Stimulated activated effector memory CD8-positive, alpha-beta T cell treated with anti-CD3 and anti-CD28 coated beads, Interleukin-12 subunit alpha, Interleukin-12 subunit beta, amount 100 ng/mL, for 72 hours (primary cell): ENCODE measurements at regions not wholly inside any gene's neighbourhood (a gene's known extent, or its start where the extent isn't known, plus 50 kb on each side); places are given as distances from the start of the nearest gene placed in this dataset.

ENCODE experiments used
- ATAC-seq: fragments of 150-1000 bp; cut with Tn5 transposase; 2 replicates; pipeline ENCODE4 v1.10.0; 2021
- DNase-seq, 2 donors: peaks; one replicate each; pipeline ENCODE4 v3.0.0; 2021 to 2022; ENCODE audit warnings: low spot score in 2 of 2
- H3K27ac Mint-ChIP-seq: one replicate; pipeline ENCODE4 v1.8.0; 2022; ENCODE audit warnings: mild to moderate bottlenecking, mixed read lengths
- H3K36me3 Mint-ChIP-seq: one replicate; pipeline ENCODE4 v1.8.0; 2022; ENCODE audit warnings: mild to moderate bottlenecking, mixed read lengths
- H3K4me1 Mint-ChIP-seq: one replicate; pipeline ENCODE4 v1.8.0; 2022; ENCODE audit warnings: mixed read lengths
- H3K4me3 Mint-ChIP-seq: one replicate; pipeline ENCODE4 v1.8.0; 2022; ENCODE audit warnings: mild to moderate bottlenecking, mixed read lengths
- H3K9me3 Mint-ChIP-seq: one replicate; pipeline ENCODE4 v1.8.0; 2022; ENCODE audit warnings: mixed read lengths

DNA sequence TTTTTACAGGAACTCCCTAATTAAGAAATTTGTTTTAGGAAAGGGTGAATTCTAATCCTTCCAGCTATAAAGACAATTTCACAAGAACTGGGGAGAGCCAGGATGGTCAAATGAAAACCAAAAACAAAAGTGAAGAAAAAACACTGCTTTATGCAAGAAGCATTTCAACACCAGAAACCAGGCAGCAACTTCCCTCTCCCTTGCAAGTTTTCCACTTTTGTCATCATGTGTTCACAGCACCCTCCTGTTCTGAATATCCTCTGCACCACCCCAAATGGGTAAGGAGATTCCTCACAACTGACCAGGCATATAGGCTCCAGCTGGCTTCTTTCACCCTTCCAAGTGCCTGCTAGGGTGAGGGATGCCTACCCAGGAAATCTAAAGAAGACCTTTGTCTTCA is 328.1 kb downstream of the TBC1D4 start:
- Mint-ChIP-seq H3K4me1 (no peaks in the 10 kb centered on the region), H3K36me3 (no peaks in the 10 kb centered on the region), H3K27ac (no peak overlapping the region), H3K4me3 (no peak overlapping the region), H3K9me3 (peaks cover 9% of the 10 kb centered on the region)
- ATAC-seq (no peak), DNase-seq (no peak)

DNA sequence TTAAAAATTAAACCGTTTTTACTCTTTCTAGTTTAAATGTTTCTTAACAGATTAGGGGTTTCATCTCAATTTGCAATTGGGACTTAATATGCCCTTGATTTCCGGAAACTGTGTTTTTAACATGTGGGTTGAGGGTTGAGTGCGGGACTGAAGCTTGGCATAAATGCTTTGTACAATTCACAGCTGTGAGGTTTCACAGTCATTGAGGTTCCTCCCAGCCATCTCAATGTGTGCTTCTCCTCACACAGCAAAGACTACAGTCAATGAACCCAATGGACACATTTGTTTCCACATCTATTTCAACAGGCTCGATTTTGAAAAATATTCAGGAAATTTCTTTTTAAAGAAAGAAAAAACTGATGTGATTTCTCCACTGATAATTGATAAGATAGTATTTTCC is 328.6 kb downstream of the TBC1D4 start:
- Mint-ChIP-seq H3K4me1 (no peaks in the 10 kb centered on the region), H3K4me3 (no peak overlapping the region), H3K9me3 (peaks cover 9% of the 10 kb centered on the region), H3K36me3 (no peaks in the 10 kb centered on the region), H3K27ac (no peak overlapping the region)
- ATAC-seq (no peak), DNase-seq (no peak)

GRCh38 chr13:75151081-75151643 is 330.8 kb downstream of the TBC1D4 start:
- Mint-ChIP-seq H3K27ac (no peak overlapping the region), H3K9me3 (peaks cover 9% of the 10 kb centered on the region), H3K36me3 (no peaks in the 10 kb centered on the region), H3K4me1 (no peaks in the 10 kb centered on the region), H3K4me3 (no peak overlapping the region)
- ATAC-seq (no peak), DNase-seq (no peak)

DNA sequence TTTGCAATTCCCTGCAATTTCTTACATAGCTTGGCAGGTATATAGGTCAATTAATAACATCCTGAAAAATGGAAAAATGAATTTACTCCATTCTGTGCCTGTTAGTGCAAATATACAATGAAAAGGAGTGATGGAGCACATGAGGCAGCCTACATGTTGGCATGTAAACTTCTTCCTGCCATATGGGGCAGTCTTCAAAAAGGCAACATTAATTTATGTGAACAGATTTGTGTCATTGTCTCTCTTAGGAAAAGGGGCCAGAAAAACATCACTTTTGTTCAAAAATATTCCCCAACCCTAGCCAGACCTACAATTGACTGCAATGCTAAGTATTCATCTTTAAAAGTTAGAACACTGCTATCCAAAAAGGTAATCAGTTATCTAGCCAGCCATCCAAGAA is 332.2 kb downstream of the TBC1D4 start:
- DNase-seq (no peak), ATAC-seq (no peak)
- no peaks in the 10 kb centered on the region for H3K36me3 Mint-ChIP-seq
- H3K4me1 Mint-ChIP-seq, result no peaks in the 10 kb centered on the region
- no peak overlapping the region for H3K4me3 Mint-ChIP-seq
- H3K9me3 Mint-ChIP-seq, result peaks cover 9% of the 10 kb centered on the region
- H3K27ac Mint-ChIP-seq, result no peak overlapping the region

- Mint-ChIP-seq H3K9me3 (peaks cover 7% of the 10 kb centered on the region), H3K27ac (no peak overlapping the region), H3K4me1 (no peaks in the 10 kb centered on the region), H3K36me3 (no peaks in the 10 kb centered on the region), H3K4me3 (no peak overlapping the region)
- DNase-seq (no peak), ATAC-seq (no peak)
These were observed 334.0 kb downstream of the TBC1D4 start for GRCh38 chr13:75147946-75148345.

DNA sequence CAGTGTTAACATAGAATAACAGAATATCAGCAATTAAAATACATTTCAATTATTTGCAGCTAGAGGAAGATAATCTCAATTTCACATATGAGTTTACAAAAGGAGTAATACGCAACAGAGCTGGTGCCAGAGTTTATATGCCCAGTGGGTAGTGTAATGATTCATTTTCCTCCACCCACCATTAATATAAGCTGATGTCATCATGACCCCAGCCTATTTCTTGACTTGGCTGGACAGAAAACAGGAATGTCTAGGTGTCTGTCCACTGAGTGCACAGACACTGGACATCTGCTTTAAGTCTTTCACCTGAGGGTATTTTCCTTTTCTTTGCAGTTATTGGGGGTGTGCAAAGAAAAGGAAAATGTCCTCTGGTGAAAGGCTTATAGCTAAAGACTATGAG is 335.5 kb downstream of the TBC1D4 start:
- no peaks in the 10 kb centered on the region for H3K4me1 Mint-ChIP-seq
- no peak overlapping the region for H3K27ac Mint-ChIP-seq
- no peaks in the 10 kb centered on the region for H3K9me3 Mint-ChIP-seq
- no peak for ATAC-seq
- H3K4me3 Mint-ChIP-seq, result no peak overlapping the region
- no peak for DNase-seq
- H3K36me3 Mint-ChIP-seq, result no peaks in the 10 kb centered on the region

- no peaks in the 10 kb centered on the region for H3K9me3 Mint-ChIP-seq
- H3K36me3 Mint-ChIP-seq, result no peaks in the 10 kb centered on the region
- H3K4me1 Mint-ChIP-seq, result no peaks in the 10 kb centered on the region
- ATAC-seq (no peak), DNase-seq (no peak)
- no peak overlapping the region for H3K4me3 Mint-ChIP-seq
- H3K27ac Mint-ChIP-seq, result no peak overlapping the region
These were observed 336.0 kb downstream of the TBC1D4 start for GRCh38 chr13:75145927-75146326.

DNA sequence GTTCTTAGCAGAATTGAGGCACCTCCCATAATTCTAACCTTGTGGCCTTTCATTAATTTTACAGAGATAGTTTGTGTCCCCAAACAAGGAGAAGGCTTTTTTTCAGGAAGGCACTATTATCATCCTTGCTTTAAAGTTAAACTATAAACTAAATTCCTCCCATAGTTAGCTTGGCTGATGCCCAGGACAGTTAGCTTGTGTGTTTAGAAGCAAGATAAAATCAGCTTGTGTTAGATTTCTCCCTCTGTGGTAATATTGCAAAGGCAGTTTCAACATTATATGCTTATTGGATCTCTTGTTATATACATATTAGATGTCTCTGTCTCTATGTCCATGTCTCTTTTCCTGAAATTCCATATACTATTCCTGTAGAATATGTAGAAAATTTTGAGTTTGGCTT is 342.7 kb downstream of the TBC1D4 start:
- no peak overlapping the region for H3K4me3 Mint-ChIP-seq
- H3K27ac Mint-ChIP-seq, result no peak overlapping the region
- H3K36me3 Mint-ChIP-seq, result no peaks in the 10 kb centered on the region
- H3K9me3 Mint-ChIP-seq, result no peaks in the 10 kb centered on the region
- no peaks in the 10 kb centered on the region for H3K4me1 Mint-ChIP-seq
- ATAC-seq (no peak), DNase-seq (no peak)

GRCh38 chr13:75137911-75138571 is 343.9 kb downstream of the TBC1D4 start:
- DNase-seq (no peak), ATAC-seq (no peak)
- H3K9me3 Mint-ChIP-seq, result no peaks in the 10 kb centered on the region
- H3K4me1 Mint-ChIP-seq, result no peaks in the 10 kb centered on the region
- no peak overlapping the region for H3K4me3 Mint-ChIP-seq
- H3K27ac Mint-ChIP-seq, result no peak overlapping the region
- no peaks in the 10 kb centered on the region for H3K36me3 Mint-ChIP-seq

GRCh38 chr13:75136151-75136550 is 345.8 kb downstream of the TBC1D4 start:
- no peak overlapping the region for H3K27ac Mint-ChIP-seq
- ATAC-seq (no peak), DNase-seq (no peak)
- no peaks in the 10 kb centered on the region for H3K9me3 Mint-ChIP-seq
- no peaks in the 10 kb centered on the region for H3K36me3 Mint-ChIP-seq
- no peak overlapping the region for H3K4me3 Mint-ChIP-seq
- no peaks in the 10 kb centered on the region for H3K4me1 Mint-ChIP-seq

- no peaks in the 10 kb centered on the region for H3K4me1 Mint-ChIP-seq
- H3K27ac Mint-ChIP-seq, result no peak overlapping the region
These were observed 346.6 kb downstream of the TBC1D4 start for GRCh38 chr13:75135325-75135825.

DNA sequence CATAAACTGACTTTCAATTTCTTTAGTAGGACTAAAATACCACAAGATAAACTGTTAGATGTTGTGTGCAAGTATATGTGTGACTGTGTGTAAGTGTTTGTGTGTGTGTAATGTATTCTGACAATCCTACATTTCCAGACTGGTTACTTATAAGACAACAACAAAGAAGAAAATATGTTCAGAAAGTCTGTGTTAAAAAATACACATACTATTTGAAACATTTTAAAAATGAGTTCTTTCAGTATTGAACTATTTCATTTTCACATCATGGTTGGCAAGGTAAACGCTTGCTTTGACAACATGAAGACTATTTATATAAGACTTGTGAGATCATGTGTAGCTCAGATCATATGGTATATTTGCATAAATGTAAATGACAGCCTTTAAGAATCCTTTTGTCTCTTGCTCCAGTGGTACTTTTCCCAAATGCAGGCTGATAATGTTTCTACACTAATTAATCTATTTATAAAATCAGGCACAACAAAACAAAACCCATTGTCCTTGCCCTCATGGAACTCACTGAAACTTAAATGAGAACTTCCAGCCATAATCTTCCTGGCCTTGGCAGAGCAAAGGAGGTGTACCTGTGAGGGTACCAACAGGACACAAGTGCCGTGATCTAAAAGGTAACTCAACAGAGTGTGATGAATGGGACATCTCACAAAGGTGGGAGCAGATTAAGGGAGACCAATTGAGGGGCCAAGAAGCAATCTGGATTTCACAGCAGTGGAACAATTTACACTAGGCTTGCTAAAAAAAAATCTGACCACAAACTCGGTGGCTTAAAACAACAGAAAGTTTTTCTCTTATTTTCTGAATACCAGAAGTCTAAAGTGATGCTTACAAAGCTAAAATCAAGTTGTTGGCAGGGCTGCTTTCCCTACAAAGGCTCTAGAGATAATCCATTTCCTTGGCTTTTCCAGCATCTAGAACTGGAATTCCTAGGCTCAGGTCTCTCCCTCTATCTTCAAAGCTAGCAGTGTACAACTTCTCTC is 349.0 kb downstream of the TBC1D4 start:
- Mint-ChIP-seq H3K9me3 (no peaks in the 10 kb centered on the region), H3K4me3 (no peak overlapping the region), H3K4me1 (no peaks in the 10 kb centered on the region), H3K36me3 (no peaks in the 10 kb centered on the region), H3K27ac (no peak overlapping the region)
- no peak for DNase-seq
- no peak for ATAC-seq

More at GRCh38 chr13:75135325-75135825, 346.6 kb downstream of the TBC1D4 start:
- ATAC-seq (no peak), DNase-seq (no peak)
- Mint-ChIP-seq H3K9me3 (no peaks in the 10 kb centered on the region), H3K4me3 (no peak overlapping the region), H3K36me3 (no peaks in the 10 kb centered on the region)

DNA sequence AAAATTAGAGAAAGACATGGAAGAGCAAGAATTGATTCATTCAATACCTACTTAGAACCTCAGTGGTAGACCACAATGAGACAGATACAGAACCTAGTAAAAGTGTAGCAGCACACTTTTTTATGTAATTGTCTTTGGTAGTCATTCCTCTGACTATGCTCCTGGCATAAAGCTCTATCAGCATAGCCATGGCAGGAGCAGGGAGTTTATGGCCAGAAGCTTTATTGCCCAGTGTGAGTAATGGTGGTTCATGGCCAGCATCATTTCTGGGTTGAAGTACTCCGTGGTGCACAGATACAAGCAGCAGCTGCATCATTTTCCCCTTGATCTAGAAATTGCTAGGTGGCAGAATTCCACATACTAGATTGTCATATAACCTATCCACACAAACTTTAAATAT is 352.6 kb downstream of the TBC1D4 start:
- no peak for DNase-seq
- Mint-ChIP-seq H3K27ac (no peak overlapping the region), H3K4me3 (no peak overlapping the region), H3K9me3 (no peaks in the 10 kb centered on the region), H3K4me1 (no peaks in the 10 kb centered on the region), H3K36me3 (no peaks in the 10 kb centered on the region)
- ATAC-seq, result no peak

DNA sequence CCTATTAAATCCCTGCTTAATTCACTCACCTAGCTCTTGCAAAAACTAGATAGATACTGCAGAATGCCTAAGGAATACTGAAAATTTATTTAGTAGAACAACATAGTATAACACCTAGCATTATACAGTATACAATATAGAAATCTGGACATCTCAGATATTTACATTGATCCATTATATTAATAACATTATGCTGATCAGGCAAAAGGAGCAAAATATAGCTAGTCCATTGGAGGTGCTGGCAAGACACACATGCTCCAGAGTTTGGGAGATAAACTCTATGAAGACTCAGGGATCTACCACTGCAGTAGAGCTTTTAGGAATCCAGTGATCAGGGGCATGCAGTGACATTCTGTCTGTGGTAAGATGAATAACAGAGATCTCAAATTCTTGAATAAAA is 357.6 kb downstream of the TBC1D4 start:
- no peak for DNase-seq
- Mint-ChIP-seq H3K4me1 (no peaks in the 10 kb centered on the region), H3K4me3 (no peak overlapping the region), H3K36me3 (no peaks in the 10 kb centered on the region), H3K27ac (no peak overlapping the region), H3K9me3 (no peaks in the 10 kb centered on the region)
- no peak for ATAC-seq

DNA sequence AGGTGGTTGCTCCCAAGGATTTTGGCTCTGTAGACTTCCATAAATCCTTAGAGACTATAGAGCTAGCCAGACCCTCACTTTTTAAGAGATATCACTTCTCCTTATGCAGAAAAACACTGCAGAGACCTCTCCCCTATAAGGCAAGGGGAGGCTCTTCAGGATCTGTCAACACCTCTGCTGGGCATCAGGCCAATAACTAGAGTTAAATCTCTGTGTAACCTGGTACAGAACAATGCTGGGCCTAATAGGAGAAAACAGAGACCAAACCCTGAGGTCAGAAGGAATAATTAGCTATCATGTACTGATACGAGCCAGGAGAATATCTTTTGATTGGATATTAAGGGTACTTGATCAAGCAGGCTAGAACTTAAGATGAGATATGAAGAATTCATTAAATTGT is 358.5 kb downstream of the TBC1D4 start:
- Mint-ChIP-seq H3K9me3 (no peaks in the 10 kb centered on the region), H3K4me1 (no peaks in the 10 kb centered on the region), H3K4me3 (no peak overlapping the region), H3K27ac (no peak overlapping the region), H3K36me3 (no peaks in the 10 kb centered on the region)
- DNase-seq (no peak), ATAC-seq (no peak)
